A549 (cell line): ENCODE measurements at regions not wholly inside any gene's neighbourhood (a gene's known extent, or its start where the extent isn't known, plus 50 kb on each side); places are given as distances from the start of the nearest gene placed in this dataset.

Experiments used
- ATAC-seq, 2 experiments: fragments of 200-7000 bp in 1 of 2; fragments of >200 bp in 1 of 2; cut with Nextera tagmentation in 1 of 2; cut with Tn5 transposase in 1 of 2; 3 replicates each; pipeline versions ENCODE4 v1.8.0 to v1.9.1; 2018 to 2020; ENCODE audit warnings: mild to moderate bottlenecking in 1 of 2, moderate library complexity in 1 of 2
- CTCF ChIA-PET: fragments of 300-600 bp; sonication (Branson Sonifier 250); formaldehyde crosslinking; extraction: SDS; loops from one replicate; lab custom pipeline; 2021; ENCODE audit warnings: antibody characterized with exemption, inconsistent platforms; lab: Yijun Ruan, JAX
- POLR2A ChIA-PET: fragments of 350-600 bp; formaldehyde crosslinking; extraction: SDS; loops from one replicate; lab custom pipeline; 2021; ENCODE audit warnings: antibody characterized with exemption, inconsistent platforms; lab: Yijun Ruan, JAX
- DNase-seq, 2 experiments: peaks; one replicate each; pipeline versions ENCODE4 v3.0.0 to v3.0.0-alpha.2; 2011 to 2016; ENCODE audit warnings: low read depth in 1 of 2, low spot score in 1 of 2
- FAIRE-seq: peaks from 2 replicates; lab custom pipeline; 2011; peaks lifted over from hg19 to GRCh38; lab: Jason Lieb, UNC
- H3K27ac ChIP-seq, 2 experiments: fragments of >200 bp; sonication (Bioruptor Twin); formaldehyde crosslinking; 3 replicates each; pipeline ENCODE4 v1.5.1; 2016 to 2017
- H3K4me1 ChIP-seq: fragments of >200 bp; sonication (Bioruptor Twin); formaldehyde crosslinking; 3 replicates; pipeline ENCODE4 v1.6.1; 2016
- H3K4me2 ChIP-seq: fragments of >200 bp; sonication (Bioruptor Twin); formaldehyde crosslinking; 3 replicates; pipeline ENCODE4 v1.6.1; 2016
- H3K4me3 ChIP-seq: fragments of >200 bp; sonication (Bioruptor Twin); formaldehyde crosslinking; 3 replicates; pipeline ENCODE4 v1.5.1; 2016
- H3K9me3 ChIP-seq: fragments of >200 bp; sonication (Bioruptor Twin); formaldehyde crosslinking; 3 replicates; pipeline ENCODE4 v1.6.1; 2016
- CBX8 ChIP-seq: fragments of 200-600 bp; sonication (generic); IDR thresholded peaks from 2 replicates; pipeline ENCODE4 v1.6.1; 2016
- CEBPB ChIP-seq, 2 experiments: fragments of >200 bp in 1 of 2; sonication (Bioruptor Twin) in 1 of 2; formaldehyde crosslinking in 1 of 2; IDR thresholded peaks; 2 replicates each; pipeline ENCODE4 v1.6.1; 2012 to 2016
- EP300 ChIP-seq, 2 experiments: fragments of >200 bp; sonication (Bioruptor Twin); formaldehyde crosslinking; IDR thresholded peaks; 2 replicates in 1 of 2; 3 replicates in 1 of 2; pipeline ENCODE4 v1.6.1; 2016 to 2017
- FOSL2 ChIP-seq, 2 experiments: fragments of 450-650 bp in 1 of 2; fragments of >200 bp in 1 of 2; sonication (Bioruptor Twin) in 1 of 2; formaldehyde crosslinking; IDR thresholded peaks; 2 replicates each; pipeline versions ENCODE4 v1.5.0 to v1.6.1; 2016 to 2020; ENCODE audit warnings: mild to moderate bottlenecking in 1 of 2, moderate library complexity in 1 of 2
- FOXS1 ChIP-seq: fragments of 250-450 bp; sonication (Bioruptor Pico); IDR thresholded peaks from 2 replicates; pipeline ENCODE4 v1.5.0; 2020; ENCODE audit warnings: mild to moderate bottlenecking, moderate library complexity
- GATA3 ChIP-seq: IDR thresholded peaks from 2 replicates; pipeline ENCODE4 v1.6.1; 2012; ENCODE audit warnings: borderline replicate concordance
- HDAC2 ChIP-seq: fragments of 200-600 bp; sonication (generic); IDR thresholded peaks from 2 replicates; pipeline ENCODE4 v1.6.1; 2016
- HEYL ChIP-seq: fragments of 250-450 bp; sonication (Bioruptor Pico); IDR thresholded peaks from 2 replicates; pipeline ENCODE4 v1.8.0; 2021; ENCODE audit warnings: mild to moderate bottlenecking, moderate library complexity
- HOXB13 ChIP-seq: fragments of 250-450 bp; sonication (Bioruptor Pico); IDR thresholded peaks from 2 replicates; pipeline ENCODE4 v1.5.0; 2020; ENCODE audit warnings: low read depth, mild to moderate bottlenecking, moderate library complexity
- JUN ChIP-seq, 2 experiments: fragments of >200 bp; sonication (Bioruptor Twin); formaldehyde crosslinking; IDR thresholded peaks; 2 replicates in 1 of 2; 3 replicates in 1 of 2; pipeline ENCODE4 v1.6.1; 2016 to 2017
- MAFK ChIP-seq: fragments of 450-650 bp; IDR thresholded peaks from 2 replicates; pipeline ENCODE4 v1.6.1; 2014; ENCODE audit not compliant: partially characterized antibody
- PHF8 ChIP-seq: fragments of 200-600 bp; sonication (generic); IDR thresholded peaks from 2 replicates; pipeline ENCODE4 v1.6.1; 2016; ENCODE audit warnings: low read depth, mild to moderate bottlenecking, antibody characterized with exemption, moderate library complexity, borderline replicate concordance
- TFCP2L1 ChIP-seq: fragments of 250-450 bp; sonication (Bioruptor Pico); IDR thresholded peaks from 2 replicates; pipeline ENCODE4 v1.5.0; 2021; ENCODE audit warnings: mild to moderate bottlenecking
- ZNF302 ChIP-seq: fragments of 250-450 bp; sonication (Bioruptor Pico); IDR thresholded peaks from 2 replicates; pipeline ENCODE4 v1.9.0; 2021; ENCODE audit warnings: inconsistent platforms, mild to moderate bottlenecking, moderate library complexity
- ZSCAN20 ChIP-seq: fragments of 250-450 bp; sonication (Bioruptor Pico); IDR thresholded peaks from 2 replicates; pipeline ENCODE4 v1.8.0; 2022; ENCODE audit warnings: mild to moderate bottlenecking, moderate library complexity
- WGBS: methylation state at CpG from one replicate; pipeline ENCODE4 v1.1.6; 2017; ENCODE audit errors: missing lambda C conversion rate; 5-methylcytosine and 5-hydroxymethylcytosine counted together
- TF ChIP-seq, protein P1 (sequence below): fragments of 450-650 bp; IDR thresholded peaks from 2 replicates; pipeline ENCODE4 v1.6.1; 2014; ENCODE audit warnings: antibody characterized with exemption
- TF ChIP-seq, protein P2 (sequence below): fragments of >200 bp; sonication (Bioruptor Twin); formaldehyde crosslinking; IDR thresholded peaks from 3 replicates; pipeline ENCODE4 v1.5.1; 2016

DNA sequence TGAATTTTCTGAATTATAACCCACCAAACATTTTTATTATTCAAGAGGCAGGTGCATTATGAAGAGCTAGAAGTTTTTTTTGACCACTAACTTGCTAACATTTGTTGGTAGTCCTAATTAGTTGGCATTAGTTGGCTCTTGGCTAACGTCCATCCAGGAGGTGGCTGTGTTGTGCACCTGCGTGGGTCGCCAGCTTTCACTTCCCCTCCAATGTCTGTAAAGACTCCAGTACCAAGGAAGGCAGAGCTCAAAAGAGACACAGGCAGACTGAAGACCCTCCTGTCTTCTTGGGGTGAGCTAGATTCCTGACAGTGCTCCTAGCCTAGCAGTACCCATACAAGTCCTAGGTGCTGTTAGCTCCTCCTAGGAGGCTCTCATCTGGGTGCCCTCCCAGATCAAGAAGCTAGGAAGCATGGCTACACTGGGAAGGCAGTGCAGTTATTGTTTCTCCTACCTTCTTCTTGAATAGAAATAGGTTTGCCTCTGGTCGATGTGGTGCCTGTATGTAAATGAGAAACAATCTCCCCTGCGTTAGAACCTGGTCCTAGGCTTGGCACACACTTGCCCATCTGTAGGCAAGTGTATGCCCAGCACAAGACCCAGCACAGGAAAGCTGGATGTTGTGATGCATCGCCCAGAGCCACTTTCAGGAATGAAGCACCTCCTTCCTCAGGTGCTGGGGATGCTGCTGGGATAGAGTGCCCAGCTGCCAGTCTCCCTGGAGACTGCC is 190.9 kb downstream of the ICE1 start:
- POLR2A ChIA-PET = no interaction called here
- CTCF ChIA-PET = no interaction called here
- Histone ChIP-seq H3K4me3 (no peak overlapping the region), H3K4me2 (no peak overlapping the region), H3K9me3 (no peaks in the 10 kb centered on the region), H3K27ac (no peak overlapping the region), H3K4me1 (no peaks in the 10 kb centered on the region)
- 3% methylated on average over 5 of the region's 6 CpGs for WGBS
- DNase-seq (no peak), FAIRE-seq (no peak), ATAC-seq (no peak)
- TF ChIP-seq PHF8 (no peak), CEBPB (IDR thresholded peaks at IDR 0.05) (no peak), JUN (IDR thresholded peaks at IDR 0.05) (no peak), HEYL (CRISPR knock-in tag) (no peak), FOXS1 (CRISPR knock-in tag) (no peak)

DNA sequence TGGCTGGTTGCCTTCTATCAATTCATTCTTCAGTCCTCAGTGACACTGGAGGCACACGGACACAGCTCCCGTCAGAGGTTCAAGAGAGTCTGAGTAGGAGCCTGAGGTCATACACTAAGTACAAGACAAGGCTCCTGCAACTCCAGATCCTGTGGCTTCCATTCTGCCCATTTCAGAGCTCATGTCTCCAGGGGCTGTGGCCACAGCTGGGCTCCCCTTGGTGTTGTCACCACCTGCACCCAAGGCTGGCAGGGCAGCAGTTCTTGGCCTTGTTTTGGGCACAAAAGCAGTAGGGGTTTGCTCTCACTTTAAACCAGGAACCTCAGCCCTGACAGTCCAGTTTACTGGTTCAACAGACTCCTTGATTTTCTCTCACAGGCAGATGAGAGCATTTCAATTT is 189.6 kb downstream of the ICE1 start:
- DNase-seq (no peak), FAIRE-seq (no peak), ATAC-seq (no peak)
- WGBS = 5% methylated on average over 2 of the region's 2 CpGs
- H3K4me3 ChIP-seq = no peak overlapping the region
- TF ChIP-seq, protein P1, sequence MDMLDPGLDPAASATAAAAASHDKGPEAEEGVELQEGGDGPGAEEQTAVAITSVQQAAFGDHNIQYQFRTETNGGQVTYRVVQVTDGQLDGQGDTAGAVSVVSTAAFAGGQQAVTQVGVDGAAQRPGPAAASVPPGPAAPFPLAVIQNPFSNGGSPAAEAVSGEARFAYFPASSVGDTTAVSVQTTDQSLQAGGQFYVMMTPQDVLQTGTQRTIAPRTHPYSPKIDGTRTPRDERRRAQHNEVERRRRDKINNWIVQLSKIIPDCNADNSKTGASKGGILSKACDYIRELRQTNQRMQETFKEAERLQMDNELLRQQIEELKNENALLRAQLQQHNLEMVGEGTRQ = no peak
- TF ChIP-seq ZSCAN20 (CRISPR knock-in tag) (no peak), HDAC2 (no peak), CEBPB (IDR thresholded peaks at IDR 0.05) (no peak), HOXB13 (no peak)
- TF ChIP-seq, protein P2, sequence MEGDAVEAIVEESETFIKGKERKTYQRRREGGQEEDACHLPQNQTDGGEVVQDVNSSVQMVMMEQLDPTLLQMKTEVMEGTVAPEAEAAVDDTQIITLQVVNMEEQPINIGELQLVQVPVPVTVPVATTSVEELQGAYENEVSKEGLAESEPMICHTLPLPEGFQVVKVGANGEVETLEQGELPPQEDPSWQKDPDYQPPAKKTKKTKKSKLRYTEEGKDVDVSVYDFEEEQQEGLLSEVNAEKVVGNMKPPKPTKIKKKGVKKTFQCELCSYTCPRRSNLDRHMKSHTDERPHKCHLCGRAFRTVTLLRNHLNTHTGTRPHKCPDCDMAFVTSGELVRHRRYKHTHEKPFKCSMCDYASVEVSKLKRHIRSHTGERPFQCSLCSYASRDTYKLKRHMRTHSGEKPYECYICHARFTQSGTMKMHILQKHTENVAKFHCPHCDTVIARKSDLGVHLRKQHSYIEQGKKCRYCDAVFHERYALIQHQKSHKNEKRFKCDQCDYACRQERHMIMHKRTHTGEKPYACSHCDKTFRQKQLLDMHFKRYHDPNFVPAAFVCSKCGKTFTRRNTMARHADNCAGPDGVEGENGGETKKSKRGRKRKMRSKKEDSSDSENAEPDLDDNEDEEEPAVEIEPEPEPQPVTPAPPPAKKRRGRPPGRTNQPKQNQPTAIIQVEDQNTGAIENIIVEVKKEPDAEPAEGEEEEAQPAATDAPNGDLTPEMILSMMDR = no peak
- H3K27ac ChIP-seq = no peak overlapping the region
- ChIA-PET POLR2A (no interaction called here), CTCF (no interaction called here)
- no peaks in the 10 kb centered on the region for H3K4me1 ChIP-seq
- no peaks in the 10 kb centered on the region for H3K9me3 ChIP-seq
- H3K4me2 ChIP-seq = no peak overlapping the region

DNA sequence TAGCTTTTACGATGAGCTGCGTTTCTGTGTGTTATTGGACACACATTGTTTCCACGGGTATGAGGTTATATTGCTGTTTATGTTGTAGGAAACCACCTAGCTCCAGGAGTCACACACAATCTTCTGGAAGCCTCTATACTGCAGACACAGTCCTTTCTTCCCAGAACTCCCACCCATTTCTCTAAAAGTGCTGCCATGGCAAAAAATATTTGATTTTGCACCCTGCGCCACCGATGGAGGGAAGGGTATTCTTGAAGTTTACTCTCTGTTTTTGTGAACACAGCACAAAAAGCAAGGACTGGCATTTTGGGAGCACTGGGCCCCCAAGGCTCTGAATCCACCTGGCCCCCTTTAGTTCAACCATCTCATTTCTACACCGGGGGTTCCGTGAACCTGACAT is 187.5 kb downstream of the ICE1 start:
- WGBS = 44% methylated on average over 7 of the region's 7 CpGs
- no peak overlapping the region for H3K4me3 ChIP-seq
- DNase-seq (no peak), FAIRE-seq (no peak), ATAC-seq (no peak)
- ChIA-PET CTCF (no interaction called here), POLR2A (no interaction called here)
- H3K27ac ChIP-seq = no peak overlapping the region
- H3K9me3 ChIP-seq = no peaks in the 10 kb centered on the region
- H3K4me1 ChIP-seq = no peaks in the 10 kb centered on the region
- H3K4me2 ChIP-seq = no peak overlapping the region
- TF ChIP-seq MAFK (peak; percentile 56), TFCP2L1 (CRISPR knock-in tag) (no peak), EP300 (IDR thresholded peaks at IDR 0.05) (no peak), CBX8 (no peak), ZSCAN20 (CRISPR knock-in tag) (no peak), GATA3 (no peak), FOSL2 (IDR thresholded peaks at IDR 0.05) (no peak), FOSL2 (CRISPR knock-in tag; IDR thresholded peaks at IDR 0.05) (no peak)

DNA sequence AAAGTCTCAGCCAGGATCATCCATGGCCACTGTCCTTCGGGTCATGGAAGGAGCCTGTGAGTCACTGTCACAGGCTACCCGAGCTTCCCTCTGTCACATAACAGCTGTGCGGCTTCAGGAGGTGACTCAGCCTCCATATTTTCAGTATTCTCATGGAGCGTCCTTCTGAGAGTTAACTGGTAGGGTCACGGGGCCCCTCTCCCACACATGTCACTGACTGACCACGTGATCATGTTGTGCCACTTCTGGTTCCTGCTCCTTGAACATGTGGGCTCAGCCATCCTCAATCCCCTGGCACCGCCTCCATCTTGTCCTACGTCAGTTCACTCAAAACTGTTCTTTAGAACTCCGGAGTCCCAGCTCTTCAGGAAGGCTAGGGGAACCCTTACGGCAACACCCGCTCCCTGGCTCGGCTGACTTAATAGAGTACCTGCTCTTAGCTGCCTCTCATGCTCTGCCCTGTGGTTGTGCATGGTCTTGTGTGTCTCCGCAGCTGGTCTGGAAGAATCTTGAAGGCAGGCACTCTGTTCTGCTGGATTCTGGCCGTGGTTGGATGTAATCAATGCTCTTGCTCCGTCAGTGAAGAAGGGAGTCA is 182.8 kb downstream of the ICE1 start:
- Histone ChIP-seq H3K4me1 (no peaks in the 10 kb centered on the region), H3K4me3 (no peak overlapping the region), H3K9me3 (no peaks in the 10 kb centered on the region), H3K27ac (no peak overlapping the region), H3K4me2 (no peak overlapping the region)
- WGBS = 13% methylated on average over 15 of the region's 15 CpGs
- ChIA-PET POLR2A (no interaction called here), CTCF (no interaction called here)
- FAIRE-seq (no peak), DNase-seq (no peak), ATAC-seq (no peak)
- TF ChIP-seq ZNF302 = no peak
- TF ChIP-seq, protein P1 = peak; percentile 51; the same call in 1 of the 2 replicates
- TF ChIP-seq TFCP2L1 (CRISPR knock-in tag) = no peak
